ENCODE measurements at regions not wholly inside any gene's neighbourhood (a gene's known extent, or its start where the extent isn't known, plus 50 kb on each side); places are given as distances from the start of the nearest gene placed in this dataset.

- TF ChIP-seq, protein P1, sequence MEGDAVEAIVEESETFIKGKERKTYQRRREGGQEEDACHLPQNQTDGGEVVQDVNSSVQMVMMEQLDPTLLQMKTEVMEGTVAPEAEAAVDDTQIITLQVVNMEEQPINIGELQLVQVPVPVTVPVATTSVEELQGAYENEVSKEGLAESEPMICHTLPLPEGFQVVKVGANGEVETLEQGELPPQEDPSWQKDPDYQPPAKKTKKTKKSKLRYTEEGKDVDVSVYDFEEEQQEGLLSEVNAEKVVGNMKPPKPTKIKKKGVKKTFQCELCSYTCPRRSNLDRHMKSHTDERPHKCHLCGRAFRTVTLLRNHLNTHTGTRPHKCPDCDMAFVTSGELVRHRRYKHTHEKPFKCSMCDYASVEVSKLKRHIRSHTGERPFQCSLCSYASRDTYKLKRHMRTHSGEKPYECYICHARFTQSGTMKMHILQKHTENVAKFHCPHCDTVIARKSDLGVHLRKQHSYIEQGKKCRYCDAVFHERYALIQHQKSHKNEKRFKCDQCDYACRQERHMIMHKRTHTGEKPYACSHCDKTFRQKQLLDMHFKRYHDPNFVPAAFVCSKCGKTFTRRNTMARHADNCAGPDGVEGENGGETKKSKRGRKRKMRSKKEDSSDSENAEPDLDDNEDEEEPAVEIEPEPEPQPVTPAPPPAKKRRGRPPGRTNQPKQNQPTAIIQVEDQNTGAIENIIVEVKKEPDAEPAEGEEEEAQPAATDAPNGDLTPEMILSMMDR (IDR thresholded peaks at IDR 0.05; ENCODE audit: low read length), result no peak
- TF ChIP-seq EZH2 (optimal IDR thresholded peaks at IDR 0.05; ENCODE audit: low read depth, low read length), result no peak
Measured at GRCh38 chr2:225156853-225157451, 114.7 kb upstream of the DOCK10 start.

Data from MM.1S (cell line).